GM12891 (cell line): ENCODE measurements at regions not wholly inside any gene's neighbourhood (a gene's known extent, or its start where the extent isn't known, plus 50 kb on each side); places are given as distances from the start of the nearest gene placed in this dataset.

Experiments
- DNase-seq: peaks from one replicate; pipeline ENCODE4 v3.0.0; 2011; ENCODE audit warnings: low spot score; ENCODE audit not compliant: insufficient read length
- FAIRE-seq: peaks from 2 replicates; lab custom pipeline; 2011; peaks lifted over from hg19 to GRCh38; lab: Jason Lieb, UNC
- PAX5 ChIP-seq: IDR thresholded peaks from 2 replicates; pipeline ENCODE4 v1.6.1; 2011; ENCODE audit warnings: low read length, moderate library complexity, mild to moderate bottlenecking; ENCODE audit not compliant: insufficient read depth, severe bottlenecking
- POLR2A ChIP-seq: IDR thresholded peaks from 2 replicates; pipeline ENCODE4 v1.6.1; 2011; ENCODE audit warnings: low read depth, low read length, control low read depth
- POLR2AphosphoS5 ChIP-seq: IDR thresholded peaks from 2 replicates; pipeline ENCODE4 v1.6.1; 2011; ENCODE audit warnings: low read depth, low read length, control low read depth
- POU2F2 ChIP-seq: IDR thresholded peaks from 2 replicates; pipeline ENCODE4 v1.6.1; 2011; ENCODE audit warnings: low read depth, mild to moderate bottlenecking, control low read depth, low read length, moderate library complexity
- SPI1 ChIP-seq: IDR thresholded peaks from 2 replicates; pipeline ENCODE4 v1.6.1; 2011; ENCODE audit warnings: low read depth, low read length, control low read depth
- TAF1 ChIP-seq: IDR thresholded peaks from 2 replicates; pipeline ENCODE4 v1.6.1; 2011; ENCODE audit warnings: low read depth, low read length, control low read depth

- FAIRE-seq, result no peak
Measured at GRCh38 chr20:16940701-16941100, 192.5 kb downstream of the OTOR start.

GRCh38 chr20:16942051-16942450, 193.9 kb downstream of the OTOR start:
- DNase-seq (no peak), FAIRE-seq (no peak)
- TF ChIP-seq PAX5 (no peak), TAF1 (no peak), SPI1 (no peak)

More at GRCh38 chr20:16940701-16941100, 192.5 kb downstream of the OTOR start:
- no peak for DNase-seq
- TF ChIP-seq POLR2A (no peak), TAF1 (no peak), SPI1 (no peak), POLR2AphosphoS5 (no peak), POU2F2 (no peak), PAX5 (no peak)

DNA sequence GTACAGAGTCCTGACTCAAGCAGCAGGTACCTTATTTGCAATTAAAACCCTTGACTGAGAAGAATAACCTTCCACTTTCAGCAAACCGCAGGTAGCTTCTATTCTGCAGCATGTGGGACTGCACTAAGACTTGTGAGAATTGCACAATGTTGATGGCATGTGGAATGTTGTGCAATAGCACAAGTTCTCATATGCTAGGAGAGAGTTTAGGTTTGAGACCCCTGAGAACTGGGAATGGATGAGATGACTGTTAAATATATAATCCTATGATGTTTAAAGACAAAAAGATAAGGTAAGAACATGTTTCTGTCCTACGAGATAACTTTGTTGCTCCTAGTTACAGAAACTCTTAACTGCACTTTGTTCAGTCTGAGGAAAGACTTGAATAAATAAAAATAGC, 194.6 kb downstream of the OTOR start:
- TF ChIP-seq PAX5 (no peak), SPI1 (no peak), POU2F2 (no peak), POLR2A (no peak), TAF1 (no peak), POLR2AphosphoS5 (no peak)
- DNase-seq (no peak), FAIRE-seq (no peak)

DNA sequence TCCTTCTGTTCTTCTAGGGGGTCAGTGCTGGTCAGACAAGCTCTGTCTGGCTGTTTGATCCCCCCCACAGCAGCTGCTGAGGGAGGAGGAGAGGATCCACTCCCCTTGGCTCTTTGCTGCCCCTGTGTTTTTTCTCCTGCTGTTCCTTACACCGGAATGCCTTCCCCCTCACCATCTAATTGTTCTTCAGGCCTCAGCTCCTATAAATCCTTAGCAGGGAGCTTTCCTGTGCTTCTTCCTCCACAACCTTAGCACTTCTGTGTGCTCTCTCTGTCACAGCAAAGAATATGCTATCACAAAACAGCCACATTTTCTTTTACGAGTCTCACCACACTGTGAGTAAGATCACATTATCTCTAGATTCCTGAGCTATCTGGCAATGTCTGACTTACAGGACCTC, 196.6 kb downstream of the OTOR start:
- no peak for TF ChIP-seq POU2F2
- DNase-seq (no peak), FAIRE-seq (no peak)

DNA sequence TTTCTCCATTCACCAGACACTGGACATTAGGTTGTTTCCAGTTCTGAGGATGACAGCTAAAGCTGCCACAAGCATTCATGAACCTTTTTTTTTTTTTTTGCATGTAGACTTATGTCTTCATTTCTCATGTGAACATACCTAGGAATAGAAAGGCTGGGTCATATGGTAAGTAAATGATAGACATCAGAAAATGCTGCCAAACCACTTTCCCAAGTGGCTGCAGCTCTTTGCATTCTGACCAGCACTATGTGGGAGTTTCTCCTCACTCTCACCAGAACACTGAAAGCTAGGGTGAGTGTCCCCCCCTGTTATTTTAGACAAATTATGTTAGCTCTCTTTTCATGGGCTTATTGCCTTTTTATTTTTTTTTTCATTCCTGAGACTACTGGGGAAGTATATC, 197.5 kb downstream of the OTOR start:
- no peak for FAIRE-seq
- TF ChIP-seq TAF1 (no peak), POLR2AphosphoS5 (no peak), PAX5 (no peak), POLR2A (no peak), POU2F2 (no peak), SPI1 (no peak)
- no peak for DNase-seq

GRCh38 chr20:16946097-16946496, 197.9 kb downstream of the OTOR start:
- no peak for FAIRE-seq
- TF ChIP-seq POLR2AphosphoS5, result no peak
- TF ChIP-seq POLR2A, result no peak
- TF ChIP-seq SPI1, result no peak
- TF ChIP-seq TAF1, result no peak
- TF ChIP-seq PAX5, result no peak
- no peak for TF ChIP-seq POU2F2

DNA sequence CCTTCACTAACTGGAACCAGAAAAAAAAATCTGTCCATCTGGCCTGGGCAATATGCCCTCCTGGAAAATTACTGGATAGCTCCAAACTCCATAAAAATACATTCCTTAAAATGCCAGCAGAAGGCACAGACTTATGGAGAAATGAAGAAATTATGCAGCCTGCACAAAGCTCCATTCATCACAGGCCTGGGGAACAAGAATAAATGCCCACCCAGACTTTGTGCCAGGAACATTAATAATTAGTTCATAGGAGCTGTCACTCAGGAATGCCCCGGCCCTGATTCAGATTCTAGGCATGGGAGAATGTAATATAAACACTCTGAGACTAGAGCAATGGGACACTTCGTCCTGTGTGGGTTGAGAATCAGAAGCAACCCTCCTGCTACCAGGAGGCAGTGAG, 199.3 kb downstream of the OTOR start:
- FAIRE-seq (no peak), DNase-seq (no peak)
- TF ChIP-seq POU2F2 (no peak), SPI1 (no peak), POLR2A (no peak), PAX5 (no peak), TAF1 (no peak), POLR2AphosphoS5 (no peak)

More at GRCh38 chr20:16946097-16946496, 197.9 kb downstream of the OTOR start:
- DNase-seq, result no peak

- DNase-seq (no peak), FAIRE-seq (no peak)
- TF ChIP-seq POLR2AphosphoS5, result no peak
- TF ChIP-seq POLR2A, result no peak
Measured at GRCh38 chr20:16951876-16952275, 203.7 kb downstream of the OTOR start.

DNA sequence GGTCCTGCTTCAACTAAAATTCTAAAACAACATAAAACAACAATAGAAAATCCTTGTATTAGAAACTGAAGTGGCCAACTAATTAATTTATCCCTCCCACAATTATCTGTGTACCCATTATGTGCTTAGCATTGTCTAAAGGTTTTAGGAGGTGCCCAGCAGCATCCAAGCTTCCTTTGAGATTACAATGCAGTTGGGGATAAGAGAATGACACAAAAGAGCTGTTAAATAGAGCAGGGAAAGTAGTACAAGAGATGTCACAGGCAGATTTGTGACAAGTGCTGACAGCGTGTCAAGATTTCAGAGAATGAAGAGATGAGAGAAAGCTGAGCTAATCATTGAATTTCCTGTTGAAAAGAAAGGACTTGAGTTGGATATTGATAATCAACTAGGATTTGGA, 204.8 kb downstream of the OTOR start:
- TF ChIP-seq POU2F2 (no peak), PAX5 (no peak), POLR2AphosphoS5 (no peak), SPI1 (no peak)
- DNase-seq, result no peak
- no peak for FAIRE-seq

GRCh38 chr20:16953858-16954257, 205.7 kb downstream of the OTOR start:
- FAIRE-seq, result no peak
- TF ChIP-seq TAF1 (no peak), POLR2AphosphoS5 (no peak), POU2F2 (no peak), SPI1 (no peak), POLR2A (no peak), PAX5 (no peak)
- no peak for DNase-seq

GRCh38 chr20:16955462-16955861, 207.3 kb downstream of the OTOR start:
- TF ChIP-seq POU2F2 (no peak), POLR2AphosphoS5 (no peak), TAF1 (no peak), POLR2A (no peak), SPI1 (no peak), PAX5 (no peak)
- DNase-seq, result no peak
- no peak for FAIRE-seq
